HG02763 (cell line): ENCODE measurements at regions not wholly inside any gene's neighbourhood (a gene's known extent, or its start where the extent isn't known, plus 50 kb on each side); places are given as distances from the start of the nearest gene placed in this dataset.
A peak's percentile ranks its signal among the peaks of the same experiment; 100 is the strongest.
"Not testable (repeated sequence)": the region's sequence is repeated elsewhere in the genome, so short reads cannot be mapped to it uniquely, and the experiment has no call there.

Source experiments
- ATAC-seq: cut with Tn5 transposase; IDR thresholded peaks from one replicate; pipeline ENCODE4 v1.9.1; 2021; ENCODE audit warnings: mild to moderate bottlenecking, moderate library complexity; ENCODE audit not compliant: unreplicated experiment

DNA sequence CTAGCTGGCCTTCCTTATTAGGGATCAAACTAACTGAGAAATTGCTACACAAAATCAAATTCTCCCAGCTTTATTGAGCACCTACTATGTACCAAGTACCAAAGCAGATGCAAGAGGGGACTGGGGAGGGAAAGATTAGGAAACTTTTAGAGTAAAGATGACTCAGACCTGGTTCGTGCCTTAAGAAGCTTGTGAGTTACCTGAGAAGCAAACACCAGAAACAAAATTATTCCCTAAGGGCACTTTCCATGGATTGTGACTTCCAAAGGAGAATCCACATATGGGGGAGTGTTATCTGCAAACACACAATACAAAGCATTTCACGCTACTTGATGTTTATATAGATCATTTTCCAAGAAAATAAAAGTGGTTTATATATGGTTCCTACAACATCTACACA, 326.9 kb upstream of the HNRNPA3 start:
- ATAC-seq, result no peak

- no peak for ATAC-seq
Measured at GRCh38 chr2:176891105-176891504, 321.5 kb upstream of the HNRNPA3 start.

DNA sequence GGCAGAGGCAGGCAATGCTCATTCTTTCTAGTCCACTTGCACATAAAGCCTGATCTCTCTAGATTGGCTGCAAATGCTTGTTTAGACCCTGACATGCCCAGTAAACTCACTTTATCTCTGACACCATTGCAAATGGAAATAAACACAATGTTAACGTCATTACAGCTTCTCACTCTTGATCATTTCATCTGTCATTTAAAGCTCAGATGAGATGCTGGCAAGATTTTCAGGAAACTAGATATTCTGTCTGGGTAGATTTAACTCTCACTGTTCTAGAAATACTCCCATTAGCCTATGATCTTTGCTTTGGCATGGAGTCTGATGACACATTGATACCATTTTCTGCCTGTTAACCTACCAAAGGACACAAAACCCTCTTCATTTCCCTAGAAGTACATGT, 320.7 kb upstream of the HNRNPA3 start:
- no peak for ATAC-seq

DNA sequence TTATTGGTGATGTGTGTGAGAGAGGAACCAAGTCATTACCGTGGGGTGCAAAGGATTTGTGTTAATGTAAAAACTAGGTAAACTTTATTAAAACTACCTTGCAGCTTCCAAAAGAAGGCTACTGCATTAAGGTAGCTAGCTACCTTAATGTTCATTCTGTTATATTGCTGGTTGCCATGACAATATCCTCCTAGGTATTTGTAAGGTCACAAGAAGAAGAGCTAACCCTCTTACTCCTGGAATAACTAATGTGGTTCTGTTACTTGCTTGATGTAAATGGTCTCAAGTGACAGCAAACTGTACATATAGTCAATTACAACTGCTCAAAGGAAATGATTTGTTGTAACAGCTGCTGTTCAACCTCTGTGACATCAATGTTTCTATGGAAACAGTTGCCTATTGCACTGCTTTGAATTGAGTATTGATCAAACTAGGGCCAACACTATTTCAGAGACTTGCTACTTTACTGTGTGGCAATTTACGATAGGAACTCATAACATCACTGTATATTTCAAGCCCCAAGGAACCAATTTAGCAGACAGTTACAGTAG, 319.8 kb upstream of the HNRNPA3 start:
- no peak for ATAC-seq

- no peak for ATAC-seq
Measured at GRCh38 chr2:176895158-176895557, 317.4 kb upstream of the HNRNPA3 start.

DNA sequence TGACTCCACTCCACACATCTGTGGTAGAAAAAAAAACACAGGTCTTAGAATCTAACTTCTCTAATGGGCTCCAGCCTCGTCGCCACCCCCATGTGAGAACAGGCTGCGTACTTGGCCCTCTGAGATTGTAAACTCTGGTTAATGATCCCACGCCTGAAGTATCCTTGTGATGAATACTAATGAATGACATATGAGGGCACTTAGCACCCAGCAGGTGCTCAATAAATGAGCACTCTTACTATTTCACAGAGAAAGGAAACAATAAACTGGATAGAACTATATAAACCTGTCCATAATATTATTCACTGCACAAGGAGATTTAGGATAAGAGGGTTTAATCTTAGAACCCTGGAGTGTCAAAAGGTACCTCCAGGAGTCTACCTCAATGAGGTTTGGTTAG, 310.1 kb upstream of the HNRNPA3 start:
- no peak for ATAC-seq

DNA sequence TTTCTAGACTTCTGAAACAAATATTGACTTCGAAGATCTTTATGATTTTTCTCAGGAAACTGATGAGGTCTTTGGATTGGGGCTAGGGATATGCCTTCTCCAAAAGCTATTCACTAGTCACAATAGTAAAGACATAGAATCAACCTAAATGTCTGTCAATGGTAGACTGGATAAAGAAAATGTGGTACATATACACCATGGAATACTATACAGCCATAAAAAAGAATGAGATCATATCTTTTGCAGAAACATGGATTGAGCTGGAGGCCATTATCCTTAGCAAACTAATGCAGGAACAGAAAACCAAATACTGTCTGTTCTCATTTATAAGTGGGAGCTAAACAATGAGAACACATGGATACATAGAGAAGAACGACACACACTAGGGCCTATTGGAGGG, 308.5 kb upstream of the HNRNPA3 start:
- ATAC-seq, result not testable (repeated sequence)

- no peak for ATAC-seq
Measured at GRCh38 chr2:176907341-176907740, 305.3 kb upstream of the HNRNPA3 start.

- ATAC-seq, result no peak
Measured at GRCh38 chr2:176910828-176911227, 301.8 kb upstream of the HNRNPA3 start.

DNA sequence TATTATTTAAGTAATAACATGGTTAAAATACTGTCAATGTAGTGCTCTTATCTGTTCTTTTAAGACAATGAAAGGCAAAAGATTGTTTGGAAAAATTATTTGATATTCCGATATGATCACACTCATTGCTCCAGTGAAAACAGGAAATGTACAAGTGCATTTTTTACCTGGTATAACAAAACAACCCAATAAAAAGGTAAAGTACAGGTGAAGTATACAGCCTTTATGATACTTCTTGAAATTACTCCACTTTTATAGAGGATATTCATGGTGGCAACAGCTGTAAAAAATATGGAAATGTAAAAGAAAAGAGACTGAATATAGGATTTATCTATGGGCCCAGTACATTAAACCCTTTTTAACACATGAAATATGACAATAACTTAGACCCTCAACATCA, 298.6 kb upstream of the HNRNPA3 start:
- no peak for ATAC-seq

- ATAC-seq, result no peak
Measured at GRCh38 chr2:176914371-176914770, 298.2 kb upstream of the HNRNPA3 start.

GRCh38 chr2:176922545-176922944, 290.0 kb upstream of the HNRNPA3 start:
- not testable (repeated sequence) for ATAC-seq

DNA sequence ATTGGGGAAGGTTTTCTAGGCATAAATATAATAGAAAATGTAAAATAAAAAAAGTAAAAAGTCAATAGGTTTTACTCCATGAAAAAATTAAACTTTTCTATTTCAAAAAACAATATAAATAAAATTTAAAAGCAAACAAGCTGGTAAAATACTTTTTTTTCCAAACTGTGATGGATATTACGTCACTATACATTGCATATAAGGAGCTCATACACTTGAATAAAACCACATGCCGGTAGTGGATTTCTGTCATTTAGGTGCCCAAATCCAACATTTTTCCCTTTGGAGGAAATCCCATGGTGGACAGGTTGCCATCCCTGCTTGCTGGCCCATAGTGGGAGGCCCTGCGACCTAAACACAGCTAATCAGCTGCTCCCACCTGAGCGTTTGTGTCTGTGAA, 289.4 kb upstream of the HNRNPA3 start:
- no peak for ATAC-seq

DNA sequence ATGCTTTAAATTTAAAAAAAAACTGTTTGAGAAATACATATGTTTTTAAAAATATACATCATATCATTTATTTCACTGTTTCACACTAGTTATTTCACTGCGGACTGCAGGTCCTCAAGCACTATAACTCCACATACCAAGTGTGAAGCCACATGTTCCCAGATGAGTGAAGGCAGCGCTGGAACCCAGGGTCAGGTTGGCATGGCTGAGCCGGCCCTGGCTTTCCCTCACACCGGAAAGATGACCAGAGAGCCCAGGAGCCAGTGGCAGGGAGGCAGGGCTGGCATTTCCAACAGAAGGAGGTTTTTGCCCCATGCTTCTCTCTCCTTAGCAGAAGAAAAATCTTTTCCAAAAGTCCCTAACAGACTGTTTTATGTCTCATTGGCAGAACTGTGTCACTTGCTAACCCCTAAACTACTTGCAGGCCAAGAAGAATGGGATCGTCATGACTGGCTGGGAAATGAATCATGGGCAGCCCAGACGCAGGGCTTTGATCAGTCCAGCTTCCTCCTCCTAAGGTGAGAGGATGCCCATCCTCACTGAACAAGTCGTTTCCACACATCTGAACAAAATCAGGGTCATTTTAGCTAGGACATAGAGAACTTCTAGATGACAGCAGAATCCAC, 287.6 kb upstream of the HNRNPA3 start:
- no peak for ATAC-seq

GRCh38 chr2:176926453-176926852, 286.1 kb upstream of the HNRNPA3 start:
- no peak for ATAC-seq

DNA sequence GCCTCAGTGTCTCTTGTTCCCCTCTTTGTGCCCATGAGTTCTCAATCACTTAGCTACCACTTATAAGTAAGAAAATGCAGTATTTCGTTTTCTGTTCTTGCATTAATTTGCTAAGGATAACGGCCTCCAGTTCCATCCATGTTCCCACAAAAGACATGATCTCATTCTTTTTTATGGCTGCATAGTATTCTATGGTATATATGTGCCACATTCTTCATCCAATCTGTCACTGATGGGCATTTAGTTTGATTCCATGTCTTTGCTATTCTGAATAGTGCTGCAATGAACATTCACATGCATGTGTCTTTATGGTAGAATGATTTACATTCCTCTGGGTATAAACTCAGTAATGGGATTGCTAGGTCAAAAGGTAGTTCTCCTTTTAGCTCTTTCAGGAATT, 283.2 kb upstream of the HNRNPA3 start:
- not testable (repeated sequence) for ATAC-seq

- ATAC-seq, result peak; percentile 99
Measured at GRCh38 chr2:176931588-176932563, 280.7 kb upstream of the HNRNPA3 start.

GRCh38 chr2:176934131-176934530, 278.5 kb upstream of the HNRNPA3 start:
- no peak for ATAC-seq

DNA sequence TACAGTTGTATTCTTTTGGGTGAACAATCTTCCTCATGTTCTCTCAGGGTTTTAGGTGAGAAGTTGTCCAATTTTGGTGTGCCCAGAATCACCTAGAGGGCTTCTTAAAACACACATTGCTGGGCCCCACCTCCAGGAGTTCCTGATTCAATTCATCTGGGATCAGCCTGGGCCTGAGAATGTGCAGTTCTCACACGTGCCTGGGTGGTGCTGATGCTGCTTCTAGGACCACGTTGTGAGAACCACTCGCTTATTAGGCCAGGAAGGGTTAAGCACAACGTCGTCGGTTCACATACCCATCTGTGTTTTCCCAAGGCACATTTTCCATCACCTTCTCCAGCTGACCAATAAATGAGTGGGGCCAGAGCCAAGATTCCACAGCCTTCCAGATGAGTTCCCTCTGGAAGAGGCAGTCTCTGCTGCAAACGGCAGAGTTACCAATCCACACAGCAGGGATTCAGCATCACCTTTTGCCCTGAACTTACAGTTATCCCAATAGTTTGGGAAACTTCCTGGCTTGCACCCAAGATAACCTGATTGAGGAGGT, 277.7 kb upstream of the HNRNPA3 start:
- no peak for ATAC-seq

GRCh38 chr2:176935543-176936102, 277.0 kb upstream of the HNRNPA3 start:
- ATAC-seq, result no peak

DNA sequence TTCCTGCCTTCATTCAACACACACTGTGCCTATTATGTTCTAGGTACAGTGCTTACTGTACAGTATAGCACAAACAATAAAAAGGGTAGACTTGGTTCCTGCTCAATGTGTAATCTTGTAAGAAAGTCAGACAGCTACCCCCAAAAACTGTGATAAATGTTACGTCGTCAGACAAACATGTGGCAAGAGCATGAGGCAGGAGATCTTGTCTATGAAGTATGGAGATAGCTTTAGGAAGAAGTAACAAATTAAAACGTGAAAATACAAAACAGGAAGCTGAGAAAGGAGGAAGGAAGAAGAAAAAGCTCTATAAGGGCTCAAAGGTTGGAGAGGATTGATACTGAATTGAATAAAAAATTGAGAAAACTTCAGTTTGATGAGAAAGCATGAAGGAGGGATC, 276.2 kb upstream of the HNRNPA3 start:
- no peak for ATAC-seq
